Stomach (tissue), 8 donors: ENCODE measurements at regions not wholly inside any gene's neighbourhood (a gene's known extent, or its start where the extent isn't known, plus 50 kb on each side); places are given as distances from the start of the nearest gene placed in this dataset.

Experiments
- DNase-seq, 2 donors: peaks; one replicate each; pipeline versions ENCODE4 v3.0.0 to v3.0.0-alpha.2; 2013 to 2019
- H3K27ac ChIP-seq, 5 donors: fragments of 200-600 bp in 4 of 5; sonication (generic) in 4 of 5; one replicate each; pipeline ENCODE4 v1.5.1; 2013 to 2019; ENCODE audit warnings: mild to moderate bottlenecking in 1 of 5, moderate library complexity in 1 of 5
- H3K27me3 ChIP-seq, 3 donors: fragments of 200-600 bp; sonication (generic); one replicate each; pipeline ENCODE4 v1.5.1; 2017 to 2019; ENCODE audit warnings: mixed run types in 1 of 3
- H3K36me3 ChIP-seq, 4 donors: fragments of 200-600 bp; sonication (generic); 1 replicate in 3 of 4; 2 replicates in 1 of 4; pipeline ENCODE4 v1.5.1; 2016 to 2019
- H3K4me1 ChIP-seq, 4 donors: fragments of 200-600 bp; sonication (generic); one replicate each; pipeline ENCODE4 v1.5.1; 2016 to 2019
- H3K4me3 ChIP-seq, 4 donors: fragments of 200-600 bp; sonication (generic) in 3 of 4; one replicate each; pipeline ENCODE4 v1.5.1; 2016 to 2019; ENCODE audit warnings: mild to moderate bottlenecking in 1 of 4
- H3K9me3 ChIP-seq, 4 donors: fragments of 200-600 bp; sonication (generic); one replicate each; pipeline ENCODE4 v1.5.1; 2016 to 2019
- EP300 ChIP-seq: sonication (generic); formaldehyde crosslinking; IDR thresholded peaks from one replicate; pipeline ENCODE4 v1.6.1; 2017; ENCODE audit warnings: antibody characterized with exemption
- POLR2A ChIP-seq, 4 donors: fragments of 450-650 bp; IDR thresholded peaks; one replicate each; pipeline ENCODE4 v1.6.1; 2016; ENCODE audit warnings: antibody characterized with exemption in 4 of 4, control low read depth in 2 of 4, mild to moderate bottlenecking in 1 of 4, moderate library complexity in 1 of 4
- POLR2AphosphoS5 ChIP-seq, 3 donors: sonication (generic); formaldehyde crosslinking; IDR thresholded peaks; one replicate each; pipeline ENCODE4 v1.6.1; 2016; ENCODE audit warnings: antibody characterized with exemption in 3 of 3
- WGBS, 5 donors: extraction: QIAGEN DNeasy Blood & Tissue Kit in 3 of 5; methylation state at CpG; one replicate each; pipeline versions ENCODE4 v1.1.5 to v1.1.7; 2013 to 2018; 5-methylcytosine and 5-hydroxymethylcytosine counted together
- intact Hi-C: fragments of 100-400 bp; cut with DNase I; formaldehyde crosslinking; loops from one replicate; pipeline ENCODE4 v1.15.1; 2023; ENCODE audit warnings: low total_unique reads
- TF ChIP-seq, protein P1 (sequence below), 7 experiments: fragments of 450-650 bp in 4 of 7; fragments of 200-600 bp in 3 of 7; sonication (generic) in 3 of 7; IDR thresholded peaks; one replicate each; pipeline ENCODE4 v1.5.1; 2016 to 2019; ENCODE audit warnings: antibody characterized with exemption in 7 of 7, control low read depth in 2 of 7, mild to moderate bottlenecking in 1 of 7
- donor health status: healthy with polysubstance abuse.
- donor health status: Bipolar disorder and iron deficiency.
- donor health status: healthy.

DNA sequence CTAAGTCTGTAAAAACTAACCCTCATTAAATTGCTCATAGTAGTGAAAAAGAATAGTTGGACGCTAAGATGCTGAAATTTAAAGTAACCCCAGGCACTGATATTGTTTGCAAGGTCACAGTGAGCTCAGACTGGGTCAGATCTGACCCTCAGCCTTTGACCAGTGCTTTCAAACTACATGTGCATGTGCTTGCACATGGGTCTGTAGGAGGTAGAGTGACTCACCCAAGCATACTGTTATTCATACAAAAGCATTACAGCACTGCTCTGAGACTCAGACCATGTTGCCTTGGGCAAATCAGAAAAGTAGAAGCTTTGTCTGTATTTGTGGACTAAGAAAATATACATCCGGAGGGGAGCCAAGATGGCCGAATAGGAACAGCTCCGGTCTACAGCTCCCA is 326.4 kb upstream of the MARCKS start:
- WGBS, 5 donors = 86 to 98% (median 93%) methylated on average over 4 of the region's 4 CpGs
- intact Hi-C loops = no loop called here
- no peaks in the 10 kb centered on the region for H3K9me3 ChIP-seq
- no peaks in the 10 kb centered on the region for H3K4me1 ChIP-seq
- no peak overlapping the region for H3K4me3 ChIP-seq
- TF ChIP-seq POLR2AphosphoS5 (IDR thresholded peaks at IDR 0.05) (no peak), EP300 (no peak), POLR2A (IDR thresholded peaks at IDR 0.05) (no peak)
- TF ChIP-seq, protein P1, sequence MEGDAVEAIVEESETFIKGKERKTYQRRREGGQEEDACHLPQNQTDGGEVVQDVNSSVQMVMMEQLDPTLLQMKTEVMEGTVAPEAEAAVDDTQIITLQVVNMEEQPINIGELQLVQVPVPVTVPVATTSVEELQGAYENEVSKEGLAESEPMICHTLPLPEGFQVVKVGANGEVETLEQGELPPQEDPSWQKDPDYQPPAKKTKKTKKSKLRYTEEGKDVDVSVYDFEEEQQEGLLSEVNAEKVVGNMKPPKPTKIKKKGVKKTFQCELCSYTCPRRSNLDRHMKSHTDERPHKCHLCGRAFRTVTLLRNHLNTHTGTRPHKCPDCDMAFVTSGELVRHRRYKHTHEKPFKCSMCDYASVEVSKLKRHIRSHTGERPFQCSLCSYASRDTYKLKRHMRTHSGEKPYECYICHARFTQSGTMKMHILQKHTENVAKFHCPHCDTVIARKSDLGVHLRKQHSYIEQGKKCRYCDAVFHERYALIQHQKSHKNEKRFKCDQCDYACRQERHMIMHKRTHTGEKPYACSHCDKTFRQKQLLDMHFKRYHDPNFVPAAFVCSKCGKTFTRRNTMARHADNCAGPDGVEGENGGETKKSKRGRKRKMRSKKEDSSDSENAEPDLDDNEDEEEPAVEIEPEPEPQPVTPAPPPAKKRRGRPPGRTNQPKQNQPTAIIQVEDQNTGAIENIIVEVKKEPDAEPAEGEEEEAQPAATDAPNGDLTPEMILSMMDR (IDR thresholded peaks at IDR 0.05) = no peak
- H3K27me3 ChIP-seq = no peaks in the 10 kb centered on the region
- H3K27ac ChIP-seq = no peak overlapping the region
- DNase-seq = no peak
- H3K36me3 ChIP-seq = no peaks in the 10 kb centered on the region

DNA sequence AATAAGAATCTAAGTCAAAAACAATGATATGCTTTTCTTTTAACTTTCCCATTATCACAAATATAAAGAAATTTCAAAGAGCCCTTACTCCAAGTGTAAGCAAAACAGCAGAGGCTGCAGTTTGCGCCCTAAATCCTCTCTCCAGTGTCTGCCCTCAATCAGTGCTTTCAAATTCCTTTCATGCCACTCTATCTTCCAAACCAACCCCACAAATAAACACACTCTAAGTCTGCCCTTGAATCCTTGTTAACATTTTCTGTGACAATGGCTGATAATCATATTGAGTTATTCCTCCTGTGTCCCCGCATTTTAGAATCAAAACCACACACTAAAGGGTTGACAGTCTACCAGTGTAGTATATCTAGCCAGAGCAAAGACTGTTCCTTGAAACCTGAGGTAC is 317.9 kb upstream of the MARCKS start:
- no peaks in the 10 kb centered on the region for H3K36me3 ChIP-seq
- no peak overlapping the region for H3K27ac ChIP-seq
- H3K27me3 ChIP-seq = no peaks in the 10 kb centered on the region
- H3K4me3 ChIP-seq = no peak overlapping the region
- TF ChIP-seq, protein P1 (IDR thresholded peaks at IDR 0.05) = no peak
- TF ChIP-seq EP300 (no peak), POLR2AphosphoS5 (IDR thresholded peaks at IDR 0.05) (no peak), POLR2A (IDR thresholded peaks at IDR 0.05) (no peak)
- H3K4me1 ChIP-seq = no peaks in the 10 kb centered on the region
- WGBS, 5 donors = 69 to 77% (median 72%) methylated on average over 2 of the region's 2 CpGs
- no peak for DNase-seq
- intact Hi-C loops = no loop called here
- H3K9me3 ChIP-seq = no peaks in the 10 kb centered on the region

DNA sequence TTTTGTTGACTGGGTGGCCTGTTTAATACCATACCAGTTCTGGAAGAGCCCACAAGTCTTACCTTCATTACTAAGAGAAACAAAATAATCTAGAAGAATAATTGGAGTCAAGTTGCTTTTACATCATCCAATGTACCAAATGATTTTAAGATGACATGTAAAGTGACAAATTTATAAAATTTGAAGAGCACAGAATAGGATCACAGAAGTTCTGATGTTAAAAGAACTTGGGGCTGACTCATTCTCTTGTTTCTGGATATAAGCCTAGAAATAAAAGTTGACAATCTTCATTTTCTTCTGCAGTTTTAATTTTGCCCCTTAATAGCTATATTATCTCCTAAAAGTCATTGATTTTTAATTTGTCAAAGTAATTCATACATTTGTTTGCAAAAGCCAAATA is 317.5 kb upstream of the MARCKS start:
- Histone ChIP-seq H3K4me3 (no peak overlapping the region), H3K27me3 (no peaks in the 10 kb centered on the region), H3K4me1 (no peaks in the 10 kb centered on the region), H3K9me3 (no peaks in the 10 kb centered on the region), H3K27ac (no peak overlapping the region), H3K36me3 (no peaks in the 10 kb centered on the region)
- TF ChIP-seq POLR2AphosphoS5 (IDR thresholded peaks at IDR 0.05) = no peak
- no peak for TF ChIP-seq POLR2A (IDR thresholded peaks at IDR 0.05)
- TF ChIP-seq EP300 = no peak
- TF ChIP-seq, protein P1 (IDR thresholded peaks at IDR 0.05) = no peak
- intact Hi-C loops = no loop called here
- no peak for DNase-seq

DNA sequence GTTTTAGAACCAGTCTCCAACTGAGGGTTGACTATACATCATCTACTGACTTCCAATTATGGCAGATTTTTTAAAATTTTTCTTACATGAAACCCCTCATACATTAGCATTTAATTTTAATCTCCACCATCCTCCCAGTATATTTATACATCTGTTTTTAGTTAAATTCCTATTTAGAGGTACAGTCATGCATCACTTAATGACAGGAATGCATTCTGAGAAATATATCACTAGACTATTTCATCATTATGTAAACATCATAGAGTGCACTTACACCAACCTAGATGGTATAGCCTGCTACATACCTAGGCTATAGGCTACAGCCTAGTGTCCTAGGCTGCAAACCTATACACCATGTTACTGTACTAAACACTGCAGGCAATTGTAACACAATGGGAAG is 316.7 kb upstream of the MARCKS start:
- no peak overlapping the region for H3K4me3 ChIP-seq
- no peak overlapping the region for H3K27ac ChIP-seq
- no peak for TF ChIP-seq EP300
- TF ChIP-seq POLR2A (IDR thresholded peaks at IDR 0.05) = no peak
- TF ChIP-seq, protein P1 (IDR thresholded peaks at IDR 0.05) = no peak
- no peak for TF ChIP-seq POLR2AphosphoS5 (IDR thresholded peaks at IDR 0.05)
- H3K36me3 ChIP-seq = no peaks in the 10 kb centered on the region
- no peak for DNase-seq
- no peaks in the 10 kb centered on the region for H3K27me3 ChIP-seq
- intact Hi-C loops = no loop called here
- no peaks in the 10 kb centered on the region for H3K9me3 ChIP-seq
- no peaks in the 10 kb centered on the region for H3K4me1 ChIP-seq

DNA sequence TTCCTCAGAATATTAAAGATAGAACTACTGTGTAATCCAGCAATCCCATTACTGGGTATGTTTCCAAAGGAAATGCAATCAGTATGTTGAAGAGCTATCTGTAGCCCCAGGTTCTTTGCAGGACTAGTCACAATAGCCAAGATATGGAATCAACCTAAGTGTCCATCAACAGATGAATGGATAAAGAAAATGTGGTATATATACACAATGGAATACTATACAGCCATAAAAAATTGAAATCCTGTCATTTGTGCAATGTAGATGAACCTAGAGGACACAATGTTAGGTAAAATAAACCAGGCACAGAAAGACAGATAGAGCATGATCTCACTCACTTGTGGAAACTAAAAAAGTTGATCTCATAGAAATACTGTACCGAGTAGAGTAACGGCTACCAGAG is 306.0 kb upstream of the MARCKS start:
- no peak overlapping the region for H3K27ac ChIP-seq
- 94 to 100% (median 97%) methylated on average over 2 of the region's 2 CpGs for WGBS, 5 donors

More for the DNA sequence above, 306.0 kb upstream of the MARCKS start:
- no peaks in the 10 kb centered on the region for H3K36me3 ChIP-seq
- no peak for DNase-seq
- no peaks in the 10 kb centered on the region for H3K4me1 ChIP-seq
- intact Hi-C loops = no loop called here
- H3K9me3 ChIP-seq = no peaks in the 10 kb centered on the region
- H3K27me3 ChIP-seq = no peaks in the 10 kb centered on the region
- H3K4me3 ChIP-seq = no peak overlapping the region
- TF ChIP-seq, protein P1 (IDR thresholded peaks at IDR 0.05) = no peak
- TF ChIP-seq EP300 (no peak), POLR2A (IDR thresholded peaks at IDR 0.05) (no peak), POLR2AphosphoS5 (IDR thresholded peaks at IDR 0.05) (no peak)
